Left kidney (tissue), 1 donor: ENCODE measurements at regions not wholly inside any gene's neighbourhood (a gene's known extent, or its start where the extent isn't known, plus 50 kb on each side); places are given as distances from the start of the nearest gene placed in this dataset.
"Not testable (repeated sequence)": the region's sequence is repeated elsewhere in the genome, so short reads cannot be mapped to it uniquely, and the experiment has no call there.

Experiments used
- DNase-seq: peaks from one replicate; pipeline ENCODE4 v3.0.0-alpha.2; 2013

DNA sequence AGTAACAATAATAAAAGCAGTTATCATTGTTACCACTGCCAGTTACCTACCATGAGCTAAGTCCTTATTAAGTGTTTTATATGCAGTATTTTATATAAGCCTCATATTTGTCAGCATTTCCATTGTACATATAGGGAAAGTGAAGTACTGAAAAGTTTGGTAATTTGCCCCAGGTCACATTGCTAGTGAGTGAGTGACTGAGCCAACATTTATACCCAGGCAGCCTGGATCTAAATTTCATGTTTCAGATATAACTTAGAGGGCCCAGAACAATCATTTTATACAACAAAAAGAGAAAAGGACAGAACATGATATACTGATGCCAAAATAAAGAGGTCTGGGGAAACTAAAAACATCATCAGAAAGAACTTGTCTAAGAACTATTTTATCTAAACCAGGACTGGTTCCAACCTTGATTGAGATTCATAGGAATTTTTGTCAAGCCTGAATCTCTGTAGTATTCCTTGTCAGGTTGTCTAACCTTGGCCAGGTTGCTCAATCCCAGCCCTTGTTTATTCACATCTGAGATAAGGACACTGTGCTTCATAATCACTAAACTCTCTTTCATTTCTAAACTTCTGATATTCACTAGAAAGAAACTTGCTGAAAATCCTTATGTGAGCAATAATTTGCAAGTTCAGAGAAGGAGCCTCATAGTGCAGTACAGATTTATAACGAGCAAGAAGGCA lies 308.2 kb downstream of the IPMK start:
- DNase-seq = no peak

DNA sequence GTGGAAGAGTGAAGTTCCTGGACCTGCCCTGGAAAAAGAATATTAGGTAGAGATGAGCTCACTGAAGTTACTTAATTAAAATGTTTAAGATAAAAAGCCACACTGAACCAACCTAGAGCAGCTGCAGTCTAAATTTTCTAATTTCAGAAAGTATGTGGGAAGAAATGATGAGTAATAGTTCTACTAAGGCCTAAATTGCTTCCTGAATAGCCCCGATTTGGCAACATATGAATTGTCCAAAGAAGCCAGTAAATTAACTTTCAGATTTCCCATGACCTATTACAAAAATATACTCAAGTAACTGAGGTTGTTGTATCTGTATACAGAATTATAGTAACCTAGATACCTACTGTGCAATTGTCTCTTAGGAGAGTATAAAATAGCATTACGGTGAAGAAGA lies 312.6 kb downstream of the IPMK start:
- no peak for DNase-seq

DNA sequence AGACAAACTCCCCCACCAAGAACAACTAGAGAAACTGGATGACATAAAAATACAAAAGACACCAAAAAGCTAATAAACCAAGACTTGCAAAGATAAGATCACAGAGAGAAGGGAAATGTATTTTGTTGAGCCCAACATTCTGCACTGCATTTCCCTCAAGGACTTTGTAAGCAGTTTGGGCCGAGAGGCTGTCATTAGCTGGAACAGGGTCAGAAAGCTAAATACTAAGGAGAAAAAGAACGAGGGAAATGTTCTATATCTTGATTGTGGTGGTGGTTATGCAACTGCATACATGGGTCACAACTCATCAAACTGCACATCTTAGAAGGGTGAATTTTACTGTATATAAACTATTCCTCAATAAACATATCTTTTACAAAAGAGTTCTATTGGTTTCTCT lies 315.0 kb downstream of the IPMK start:
- no peak for DNase-seq

DNA sequence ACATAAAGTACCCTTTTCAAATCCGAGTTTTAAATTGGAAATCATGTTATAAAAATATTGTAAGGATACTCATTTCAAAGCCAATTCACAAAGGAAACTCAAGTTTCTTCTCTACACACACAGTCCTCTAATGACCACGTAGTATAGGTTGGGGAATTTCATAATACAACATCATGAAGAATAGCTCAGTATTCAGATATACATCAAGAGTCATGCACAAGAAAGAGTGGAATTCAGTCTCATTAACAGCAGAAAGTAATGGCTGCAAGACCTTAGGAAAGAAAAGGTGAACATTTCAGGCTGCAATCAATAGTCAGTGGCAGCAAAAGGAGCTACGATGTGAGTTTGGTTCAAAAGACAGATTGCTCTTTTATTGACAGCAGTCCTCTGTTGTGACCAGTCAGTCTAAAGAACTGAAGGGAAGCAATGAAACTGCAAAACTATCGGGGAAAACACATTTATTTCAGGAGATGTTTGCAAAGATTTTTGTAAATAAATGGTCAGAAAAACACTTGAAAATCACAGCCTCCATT lies 317.2 kb downstream of the IPMK start:
- DNase-seq = no peak

DNA sequence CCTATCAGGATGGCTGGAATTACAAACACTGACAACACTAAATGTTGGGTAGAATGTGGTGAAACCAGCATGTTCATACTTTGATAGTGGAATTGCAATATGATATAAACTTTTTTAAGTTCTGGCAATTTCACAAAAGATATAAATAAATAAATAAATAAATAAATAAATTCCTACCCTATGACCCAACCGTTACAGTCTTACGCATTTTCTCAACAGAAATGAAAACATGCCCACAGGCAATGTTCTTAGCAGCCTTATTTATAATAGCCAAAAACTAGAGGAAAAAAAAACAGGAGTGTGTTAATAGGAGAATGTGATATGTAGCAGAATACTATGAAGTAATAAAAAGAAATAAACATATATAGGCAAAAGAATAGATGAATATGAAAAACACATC lies 318.9 kb downstream of the IPMK start:
- DNase-seq = no peak

DNA sequence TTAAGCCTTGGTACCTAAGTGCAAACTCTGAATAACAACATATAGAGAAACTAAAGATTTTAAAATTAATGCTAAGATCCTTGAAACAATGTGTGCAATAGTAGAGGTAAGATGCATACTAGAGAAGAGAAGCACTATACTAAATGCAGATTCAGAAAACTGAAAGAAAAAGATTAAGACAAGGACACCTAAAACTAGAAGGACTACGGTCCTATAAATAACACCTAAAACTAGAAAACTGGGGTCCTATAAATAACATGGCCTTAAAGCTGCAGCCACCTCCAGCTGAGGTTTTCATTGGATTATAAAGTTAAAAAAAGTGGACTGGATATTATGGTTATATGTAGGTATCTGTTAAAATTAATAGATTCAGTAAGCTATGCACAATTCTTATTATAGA lies 320.9 kb downstream of the IPMK start:
- DNase-seq = no peak

DNA sequence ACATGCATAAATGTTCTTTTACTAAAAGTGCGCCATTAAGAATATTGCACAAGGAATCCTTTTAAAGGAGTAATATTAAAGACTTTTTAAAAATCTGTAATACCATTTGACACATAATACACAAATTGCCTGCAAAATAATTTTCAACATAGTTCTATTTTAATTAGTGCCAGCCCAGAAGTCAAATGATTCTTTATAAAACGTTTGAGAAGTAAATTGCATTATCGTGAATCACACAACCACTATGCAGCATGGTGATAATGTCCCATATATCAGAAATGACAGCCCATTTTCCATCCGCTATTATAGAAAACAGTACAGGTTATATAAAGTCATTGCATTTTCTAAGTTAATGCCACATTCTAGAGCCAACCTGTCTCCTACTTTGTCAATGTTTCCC lies 324.0 kb downstream of the IPMK start:
- DNase-seq = no peak

DNA sequence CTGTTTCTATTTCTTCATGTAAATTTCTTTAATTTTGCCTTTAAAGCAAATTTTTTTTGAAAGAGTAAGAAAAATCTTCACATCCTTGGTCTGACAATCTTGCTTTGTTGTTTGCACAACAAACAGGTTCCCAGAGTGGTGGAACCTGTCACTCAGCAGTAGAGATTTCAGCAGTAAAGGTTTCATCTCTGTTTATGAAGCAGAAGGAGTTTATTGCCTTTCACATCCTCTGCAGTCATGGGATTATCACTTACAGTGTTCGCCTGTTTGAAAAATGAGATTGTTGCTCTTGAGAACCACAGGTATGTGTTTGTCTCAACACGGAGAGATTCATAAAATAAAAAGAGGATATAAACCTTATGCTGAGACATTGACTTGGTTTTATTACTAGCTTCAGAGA lies 342.6 kb downstream of the IPMK start:
- no peak for DNase-seq

DNA sequence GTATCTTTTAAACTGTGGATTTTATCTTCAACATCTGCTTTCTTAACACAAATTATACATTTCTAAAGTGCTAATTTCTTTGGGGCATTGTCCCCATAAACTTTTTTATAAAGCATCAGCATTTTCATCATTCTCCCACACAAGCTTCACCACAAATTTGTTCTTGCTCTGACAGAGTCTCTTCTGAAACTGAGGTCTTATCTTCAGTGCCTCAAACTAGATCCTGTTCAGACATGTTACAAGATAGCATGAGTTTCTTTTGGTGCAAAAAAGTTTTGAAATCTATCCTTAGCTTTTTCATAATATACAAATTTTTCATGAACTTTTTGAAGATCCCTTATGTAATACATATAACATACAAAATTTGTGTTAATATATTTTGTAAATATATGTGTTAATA lies 346.6 kb downstream of the IPMK start:
- no peak for DNase-seq

DNA sequence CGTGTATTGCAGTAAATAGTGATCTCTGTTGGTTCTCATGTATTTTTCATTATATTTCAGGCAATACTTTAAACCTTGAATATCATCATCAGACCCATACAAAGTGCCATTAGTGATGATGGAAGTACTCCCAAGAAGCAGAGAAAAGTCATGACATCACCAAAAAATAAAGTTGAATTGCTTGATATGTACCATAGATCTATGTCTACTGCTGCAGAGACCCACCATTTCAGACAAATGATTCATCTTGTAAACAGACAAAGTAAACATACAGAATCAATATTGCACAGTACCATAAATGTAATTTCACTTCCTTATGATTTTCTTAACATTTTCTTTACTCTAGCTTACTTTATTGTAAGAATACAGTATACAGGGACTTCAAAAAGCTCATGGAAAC lies 347.8 kb downstream of the IPMK start:
- DNase-seq = no peak

DNA sequence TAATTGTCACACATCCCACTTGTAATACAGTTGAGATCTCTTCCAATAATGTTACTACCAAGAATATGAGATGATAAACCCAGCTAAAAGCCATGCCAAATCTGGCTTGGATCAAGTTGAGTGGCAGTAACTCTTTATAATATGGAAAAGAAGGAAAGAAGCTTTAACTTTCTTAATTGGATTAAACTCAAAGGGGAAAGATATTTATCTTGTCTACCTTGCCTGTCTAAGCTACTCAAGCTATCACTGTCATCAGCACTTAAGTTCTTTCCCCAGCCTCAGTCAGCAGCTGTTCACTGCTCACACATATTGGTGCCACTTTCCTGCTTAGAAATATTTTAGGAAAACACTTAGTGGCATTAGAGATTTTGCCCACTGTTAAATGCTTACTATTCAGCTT lies 350.7 kb downstream of the IPMK start:
- no peak for DNase-seq

DNA sequence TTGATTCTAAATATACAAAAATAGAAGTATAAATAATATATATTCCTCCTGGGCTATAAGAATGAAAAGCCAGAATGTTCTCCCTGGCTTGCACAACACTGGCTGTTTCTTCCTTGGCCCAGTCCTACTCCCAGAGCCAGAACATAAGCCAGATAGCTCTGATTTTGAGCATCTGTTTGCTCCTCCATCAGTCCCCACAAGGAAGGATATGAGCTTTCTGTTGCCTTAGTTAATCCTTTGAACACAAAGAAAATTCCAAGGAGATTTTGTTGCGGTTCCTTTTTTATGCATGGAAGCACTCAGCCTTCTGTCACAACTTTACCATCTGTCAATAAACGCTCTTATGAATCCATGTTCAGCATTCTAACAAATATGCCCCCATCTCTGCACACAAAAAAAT lies 361.8 kb downstream of the IPMK start:
- no peak for DNase-seq

DNA sequence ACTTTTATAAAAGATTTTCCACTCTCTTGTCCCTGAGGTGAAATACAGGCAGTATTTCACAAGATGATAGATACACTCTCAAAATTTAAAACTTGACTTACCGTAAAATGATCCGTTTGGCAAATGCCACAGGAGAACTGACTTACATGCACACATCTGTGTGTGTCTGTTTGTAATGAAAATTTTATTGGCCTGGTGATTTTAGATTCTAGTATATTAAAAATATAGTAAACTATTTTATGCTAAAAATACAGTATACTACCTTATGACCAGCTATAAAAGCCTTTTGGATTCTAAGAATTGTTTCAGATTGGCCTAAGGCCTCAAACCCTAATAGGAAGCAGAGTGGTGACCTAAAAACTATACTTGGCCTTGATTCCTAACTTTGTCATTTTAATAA lies 362.7 kb downstream of the IPMK start:
- no peak for DNase-seq

DNA sequence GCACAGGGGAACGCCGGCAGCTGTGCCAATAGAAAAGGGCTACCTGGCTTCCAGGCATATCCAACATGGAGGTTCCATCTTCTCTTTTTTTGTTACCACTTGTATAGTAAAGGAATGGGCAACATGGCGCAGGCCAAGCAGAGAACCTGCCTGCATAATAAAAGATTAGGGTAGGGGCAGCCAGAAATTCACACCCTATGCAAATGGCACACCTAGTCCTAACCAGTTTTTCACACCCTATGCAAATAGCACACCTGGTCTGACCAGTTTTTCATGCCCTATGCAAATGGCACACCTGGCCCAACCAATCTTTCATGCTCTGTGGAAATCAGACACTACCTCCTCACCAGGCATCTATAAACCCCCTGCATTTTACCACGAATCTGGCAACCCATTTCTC lies 369.5 kb downstream of the IPMK start:
- DNase-seq = peak; percentile 1

DNA sequence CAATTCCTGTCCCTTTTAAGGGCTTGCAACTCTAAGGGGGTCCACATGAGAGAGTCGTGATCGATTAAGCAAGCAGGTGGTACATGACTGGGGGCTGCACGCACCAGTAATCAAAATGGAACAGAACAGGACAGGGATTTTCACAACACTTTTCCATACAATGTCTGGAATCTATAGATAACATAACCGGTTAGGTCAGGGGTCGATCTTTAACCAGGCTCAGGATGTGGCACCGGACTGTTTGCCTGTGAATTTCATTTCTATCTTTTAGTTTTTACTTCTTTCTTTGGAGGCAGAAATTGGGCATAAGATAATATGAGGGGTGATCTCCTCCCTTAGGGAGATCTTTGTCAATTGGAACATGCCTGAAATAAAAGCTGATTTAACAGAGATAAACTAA lies 370.1 kb downstream of the IPMK start:
- no peak for DNase-seq

DNA sequence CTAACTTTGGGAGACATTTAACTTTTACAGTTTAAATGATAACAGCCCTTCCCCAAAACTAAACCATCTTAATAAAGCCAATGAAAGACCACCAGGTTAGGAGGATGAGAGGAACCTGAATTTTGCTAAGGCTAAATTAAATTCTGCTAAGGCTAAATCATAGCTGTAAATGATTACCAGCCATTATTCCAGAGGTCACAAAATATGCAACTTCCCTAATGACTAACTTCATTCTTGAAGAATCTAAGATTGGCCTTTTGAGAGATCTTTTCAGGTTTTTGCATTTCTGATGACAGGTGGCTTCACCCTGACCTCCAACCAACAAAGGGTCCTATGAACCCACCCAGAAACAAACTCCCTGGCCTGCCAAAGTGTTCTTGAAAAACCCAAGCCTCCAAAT lies 373.3 kb downstream of the IPMK start:
- DNase-seq = no peak

DNA sequence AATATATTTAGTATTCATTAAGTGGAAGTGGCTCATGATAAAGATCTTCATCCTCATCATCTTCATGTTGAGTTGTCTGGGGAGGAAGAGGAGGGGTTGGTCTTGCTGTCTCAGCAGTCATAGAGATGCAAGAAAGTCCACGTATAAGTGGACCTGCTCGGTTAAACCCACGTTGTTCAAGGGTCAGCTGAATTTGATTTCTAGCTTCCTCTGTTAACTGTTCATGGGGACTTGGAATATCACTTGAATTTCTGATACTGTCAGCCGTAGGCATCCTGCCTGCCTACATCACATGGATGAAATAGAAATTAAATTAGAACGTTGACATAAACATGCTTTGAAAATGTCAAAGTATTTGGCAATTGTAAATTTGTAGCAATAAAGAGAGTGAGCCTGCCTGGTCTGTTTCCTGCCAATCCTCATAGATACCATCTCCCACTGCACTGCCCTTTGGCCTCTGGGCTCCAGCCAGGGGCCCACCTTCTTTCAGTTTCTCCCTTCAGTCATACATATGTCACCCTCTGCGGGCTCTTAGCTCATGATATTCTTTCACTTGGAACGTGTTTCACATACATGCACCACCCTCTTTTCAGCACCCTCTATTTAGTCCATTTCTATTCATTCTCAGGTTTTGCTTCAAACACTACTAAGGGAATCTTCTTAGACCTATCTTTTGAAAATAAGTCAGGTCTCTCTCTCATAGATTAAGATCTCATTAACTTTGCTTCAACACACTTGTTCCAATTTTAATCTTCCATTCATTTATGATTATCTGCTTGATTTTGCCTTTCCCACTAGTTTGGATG lies 376.3 kb downstream of the IPMK start:
- DNase-seq = no peak

DNA sequence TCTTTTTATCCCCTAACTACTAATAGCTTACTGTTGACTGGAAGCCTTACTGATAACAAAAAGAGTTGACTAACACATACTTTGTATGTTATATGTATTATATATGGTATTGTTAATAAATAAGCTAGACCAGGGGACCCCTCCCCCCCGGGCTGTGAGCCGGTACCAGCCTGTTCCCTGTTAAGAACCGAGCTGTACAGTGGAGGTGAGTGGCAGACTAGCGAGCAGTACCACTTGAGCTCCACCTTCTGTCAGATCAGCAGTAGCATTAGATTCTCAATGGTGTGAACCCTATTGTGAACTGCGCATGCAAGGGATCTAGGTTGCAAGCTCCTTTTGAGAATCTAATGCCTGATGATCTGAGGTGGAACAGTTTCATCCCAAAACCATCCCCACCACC lies 377.0 kb downstream of the IPMK start:
- DNase-seq = no peak

DNA sequence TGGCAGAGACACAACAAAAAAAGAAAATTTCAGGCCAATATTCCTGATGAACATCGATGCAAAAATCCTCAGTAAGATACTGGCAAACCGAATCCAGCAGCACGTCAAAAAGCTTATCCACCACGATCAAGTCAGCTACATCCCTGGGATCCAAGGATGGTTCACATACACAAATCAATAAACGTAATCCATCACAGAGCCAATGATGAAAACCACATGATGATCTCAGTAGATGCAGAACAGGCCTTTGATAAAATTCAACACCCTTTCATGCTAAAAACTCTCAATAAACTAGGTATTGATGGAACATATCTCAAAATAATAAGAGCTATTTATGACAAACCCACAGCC lies 382.1 kb downstream of the IPMK start:
- not testable (repeated sequence) for DNase-seq

DNA sequence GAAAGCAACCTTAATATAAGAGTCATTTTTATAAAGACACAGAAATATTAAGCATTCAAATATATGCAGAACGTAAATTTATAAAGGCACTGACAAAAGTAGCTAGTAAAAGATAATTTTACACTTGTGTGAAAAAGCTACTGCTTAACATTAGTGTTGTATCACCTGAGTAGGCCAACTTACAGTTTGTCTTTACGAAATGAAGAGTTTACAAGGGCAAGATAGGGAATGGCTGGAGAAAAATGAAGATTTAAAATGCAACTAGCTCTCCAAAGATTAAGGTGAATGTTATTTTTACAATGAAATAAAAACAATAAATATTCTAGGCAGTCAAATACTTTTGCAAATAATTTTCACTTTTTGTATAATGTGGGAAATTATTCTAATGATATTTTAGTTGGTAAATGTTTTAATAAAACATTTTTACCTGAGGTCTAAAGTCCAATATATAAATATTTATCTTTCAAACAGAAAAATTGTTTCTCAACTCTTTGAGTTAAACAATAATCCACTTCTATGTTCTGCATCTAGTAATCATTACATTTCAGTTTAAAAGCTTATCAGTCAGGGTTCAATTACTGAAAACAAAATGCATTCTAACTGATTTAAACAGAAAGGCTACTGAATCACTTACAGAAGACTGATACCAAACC lies 382.6 kb downstream of the IPMK start:
- no peak for DNase-seq

DNA sequence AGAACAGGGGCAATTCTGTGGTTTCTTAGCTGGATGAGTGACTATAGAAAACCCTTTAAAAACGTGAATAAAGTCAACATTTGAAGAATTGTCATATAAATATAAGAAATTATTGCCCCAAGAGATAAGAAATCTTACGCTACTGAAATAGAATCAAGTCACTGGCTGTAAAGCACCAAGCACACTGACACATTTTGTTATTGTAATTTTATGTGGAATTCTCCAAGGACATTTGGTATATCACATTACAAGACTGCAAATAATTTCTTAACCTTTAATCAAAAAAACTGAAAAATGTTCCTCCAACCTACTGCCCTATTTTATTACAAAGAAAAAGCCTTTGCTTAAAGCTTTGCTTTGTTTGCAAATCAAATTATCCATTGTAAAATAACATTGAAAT lies 383.3 kb downstream of the IPMK start:
- DNase-seq = no peak

DNA sequence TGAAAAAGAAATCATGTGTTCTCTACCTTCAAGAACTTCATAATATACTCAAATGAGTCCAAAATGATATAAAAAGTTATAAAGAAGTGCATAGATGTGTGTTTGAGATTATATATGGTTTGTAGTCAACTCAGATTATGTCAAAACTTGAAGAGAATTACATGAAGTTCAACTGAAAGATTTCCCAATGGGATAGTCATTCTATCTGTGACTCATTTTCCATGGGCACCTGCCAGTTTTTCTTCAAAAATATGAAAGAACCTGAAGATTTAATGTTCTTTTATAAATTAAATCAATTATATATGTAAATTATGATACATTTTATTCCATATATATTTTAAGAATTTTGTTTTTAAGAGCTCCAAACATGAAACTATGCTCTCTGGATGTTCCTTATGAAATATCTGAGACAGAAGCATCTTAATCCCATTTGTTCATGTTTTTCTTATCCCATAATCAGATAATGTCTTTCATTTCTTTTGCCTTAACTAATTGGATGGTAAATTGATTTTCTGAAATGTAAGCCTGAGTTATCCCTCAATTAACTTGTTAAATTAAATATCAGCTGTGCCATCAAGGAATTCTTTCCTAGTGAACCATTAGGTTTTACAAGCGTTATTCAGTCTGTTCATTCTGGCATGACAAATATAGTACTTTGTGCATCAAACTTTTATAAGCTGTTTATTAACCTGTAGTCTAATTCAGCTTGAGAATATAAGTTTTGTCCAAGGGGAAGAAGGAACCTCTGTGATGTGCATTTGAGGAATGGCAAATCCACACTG lies 387.1 kb downstream of the IPMK start:
- no peak for DNase-seq

DNA sequence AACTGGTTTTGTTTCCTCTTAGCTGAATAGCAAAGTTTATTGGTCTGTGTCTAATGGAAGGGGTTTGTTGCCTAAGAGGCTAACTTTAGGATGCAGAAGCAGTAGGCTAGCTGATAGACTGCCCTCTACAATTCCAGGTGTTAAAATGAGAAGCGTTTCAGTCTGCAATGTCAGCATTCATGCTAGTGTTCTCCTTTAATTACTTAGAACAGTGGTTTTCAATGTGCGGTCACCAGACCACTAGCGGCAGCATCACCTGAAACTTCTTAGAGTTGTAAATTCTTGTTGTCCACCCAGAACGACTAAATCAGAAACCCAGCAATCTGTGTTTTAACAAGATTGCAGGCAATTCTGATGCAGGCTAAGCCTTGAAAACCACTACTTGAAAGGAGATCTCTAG lies 392.9 kb downstream of the IPMK start:
- DNase-seq = no peak
